ENCODE measurements at regions not wholly inside any gene's neighbourhood (a gene's known extent, or its start where the extent isn't known, plus 50 kb on each side); places are given as distances from the start of the nearest gene placed in this dataset.

- no peak overlapping the region for H3K14ac ChIP-seq (replicated peaks; ENCODE audit: low read depth, low read length)
- H3K9ac ChIP-seq (ENCODE audit: low read depth, low read length) = no peak overlapping the region
- BruUV-seq (replicated peaks) = no TSS peak
Measured at GRCh38 chr1:222995236-222995580, 147.8 kb downstream of the TLR5 start.

More at GRCh38 chr1:222995236-222995580, 147.8 kb downstream of the TLR5 start:
- H3K18ac ChIP-seq (ENCODE audit: low read depth, low read length) = no peak overlapping the region
- in situ Hi-C loops (cut with MboI; ENCODE audit: low sequenced_read_pairs) = no loop called here
- no peaks in the 10 kb centered on the region for H3K9me1 ChIP-seq (ENCODE audit: insufficient read depth, low read length)
- peaks cover 5% of the 10 kb centered on the region for H3K4me1 ChIP-seq (ENCODE audit: control insufficient read depth, insufficient read depth, low read length)
- no peaks in the 10 kb centered on the region for H3K79me1 ChIP-seq (ENCODE audit: low read depth in 1 of 2, low read length in 2 of 2)
- H4K20me1 ChIP-seq (ENCODE audit: insufficient read depth, low read length) = no peaks in the 10 kb centered on the region
- no peak overlapping the region for H3K4ac ChIP-seq (ENCODE audit: low read depth, low read length)
- H3K23ac ChIP-seq (ENCODE audit: low read depth, low read length) = no peak overlapping the region
- POLR2A ChIA-PET (ENCODE audit: unreplicated experiment) = no interaction called here
- no peak overlapping the region; the same call in 1 of the 2 replicates for H2BK20ac ChIP-seq (ENCODE audit: low read depth, low read length)
- no peak overlapping the region for H2BK120ac ChIP-seq (ENCODE audit: low read depth, low read length)
- no peaks in the 10 kb centered on the region for H3K9me3 ChIP-seq (ENCODE audit: control insufficient read depth, insufficient read depth, low read length)
- H3K27ac ChIP-seq (ENCODE audit: insufficient read depth, low read length) = no peak overlapping the region
- H4K8ac ChIP-seq (ENCODE audit: low read depth in 2 of 2, low read length in 2 of 2) = no peak overlapping the region
- H4K91ac ChIP-seq (ENCODE audit: insufficient read depth, low read depth, low read length) = no peak overlapping the region
- H4K5ac ChIP-seq (ENCODE audit: low read depth, low read length) = no peak overlapping the region
- ATAC-seq (ENCODE audit: low read depth) (no peak), DNase-seq (no peak)
- H2BK15ac ChIP-seq (ENCODE audit: low read depth, low read length) = no peak overlapping the region; the same call in 2 of the 3 replicates
- no peaks in the 10 kb centered on the region for H3K36me3 ChIP-seq (ENCODE audit: control insufficient read depth, insufficient read depth, low read length)
- no peak overlapping the region for H3K4me3 ChIP-seq (ENCODE audit: insufficient read depth, low read depth, low read length)
- intact Hi-C loops (cut with micrococcal nuclease) = no loop called here
- H3K56ac ChIP-seq (ENCODE audit: extremely low read depth, insufficient read depth, low read length) = no peak overlapping the region
- no peak overlapping the region for H2AK9ac ChIP-seq (replicated peaks; ENCODE audit: low read depth, low read length, poor library complexity)
- no CpG with 5 or more reads among the region's 3 CpGs for WGBS, 2 experiments (ENCODE audit: extremely low coverage in 2 of 2, insufficient read length in 1 of 2)
- H3K4me2 ChIP-seq (ENCODE audit: low read depth, low read length) = no peak overlapping the region
- no peak overlapping the region for H2AFZ ChIP-seq (replicated peaks; ENCODE audit: low read length, poor library complexity)
- H2AK5ac ChIP-seq (ENCODE audit: low read depth, low read length) = peak overlapping the region; percentile 20; the same call in 1 of the 2 replicates
- dilution Hi-C loops (cut with HindIII; ENCODE audit: low sequenced_read_pairs, unreplicated experiment) = no loop called here
- H3K27me3 ChIP-seq (ENCODE audit: control insufficient read depth, insufficient read depth, low read length) = no peaks in the 10 kb centered on the region
- CTCF ChIA-PET = no interaction called here
- no peak overlapping the region for H2BK5ac ChIP-seq (ENCODE audit: low read depth, low read length, poor library complexity, severe bottlenecking)
- TF ChIP-seq CEBPB (IDR thresholded peaks at IDR 0.05; ENCODE audit: low read depth, low read length) (peak; percentile 47; the same call in 1 of the 2 replicates), SMC3 (IDR thresholded peaks at IDR 0.05; ENCODE audit: low read depth, low read length) (no peak), USF2 (IDR thresholded peaks at IDR 0.05; ENCODE audit: low read depth, low read length) (no peak)
